NCI-H524 (cell line): ENCODE measurements at regions not wholly inside any gene's neighbourhood (a gene's known extent, or its start where the extent isn't known, plus 50 kb on each side); places are given as distances from the start of the nearest gene placed in this dataset.
A peak's percentile ranks its signal among the peaks of the same experiment; 100 is the strongest.

Source experiments
- DNase-seq, 2 experiments: peaks; one replicate each; lab custom pipeline; 2025; lab: John Stamatoyannopoulos, UW

DNA sequence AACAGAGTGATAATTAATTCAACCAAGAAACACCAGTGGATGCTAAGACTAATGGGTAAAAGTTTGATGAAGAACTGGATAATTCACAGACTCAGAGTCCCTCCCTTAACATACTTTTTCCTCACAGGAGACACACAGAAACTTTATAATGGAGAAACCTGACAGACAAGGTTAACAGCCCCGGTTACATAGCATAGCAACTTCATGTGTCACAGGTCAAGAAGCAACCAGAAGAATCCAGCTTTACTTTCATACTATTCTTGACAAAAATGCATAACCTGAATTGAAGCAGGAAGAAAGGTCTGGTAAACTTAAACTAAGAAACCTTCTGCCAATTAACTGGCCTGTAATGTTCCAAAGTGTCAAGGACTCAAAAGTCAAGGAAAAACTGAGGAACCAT, 375.9 kb downstream of the RNF144B start:
- no peak for DNase-seq

DNA sequence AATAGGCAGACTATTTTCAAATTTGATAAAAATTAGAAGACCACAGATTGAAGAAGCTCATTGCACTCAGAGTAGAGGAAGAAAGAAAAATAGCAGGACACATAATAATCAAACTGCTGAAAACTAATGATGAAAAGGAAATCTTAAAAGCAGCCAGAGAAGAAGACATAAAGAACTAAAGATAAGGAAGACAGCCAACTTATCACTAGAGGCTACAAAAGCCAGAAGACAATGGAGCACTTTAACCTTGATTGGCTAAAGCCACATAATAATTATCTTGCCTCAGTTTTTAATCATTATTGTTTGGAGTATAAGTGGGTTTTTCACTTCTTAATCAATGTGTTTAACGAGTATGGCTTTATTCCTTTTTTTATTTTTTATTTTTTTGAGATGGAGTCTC, 397.6 kb downstream of the RNF144B start:
- DNase-seq: no peak

DNA sequence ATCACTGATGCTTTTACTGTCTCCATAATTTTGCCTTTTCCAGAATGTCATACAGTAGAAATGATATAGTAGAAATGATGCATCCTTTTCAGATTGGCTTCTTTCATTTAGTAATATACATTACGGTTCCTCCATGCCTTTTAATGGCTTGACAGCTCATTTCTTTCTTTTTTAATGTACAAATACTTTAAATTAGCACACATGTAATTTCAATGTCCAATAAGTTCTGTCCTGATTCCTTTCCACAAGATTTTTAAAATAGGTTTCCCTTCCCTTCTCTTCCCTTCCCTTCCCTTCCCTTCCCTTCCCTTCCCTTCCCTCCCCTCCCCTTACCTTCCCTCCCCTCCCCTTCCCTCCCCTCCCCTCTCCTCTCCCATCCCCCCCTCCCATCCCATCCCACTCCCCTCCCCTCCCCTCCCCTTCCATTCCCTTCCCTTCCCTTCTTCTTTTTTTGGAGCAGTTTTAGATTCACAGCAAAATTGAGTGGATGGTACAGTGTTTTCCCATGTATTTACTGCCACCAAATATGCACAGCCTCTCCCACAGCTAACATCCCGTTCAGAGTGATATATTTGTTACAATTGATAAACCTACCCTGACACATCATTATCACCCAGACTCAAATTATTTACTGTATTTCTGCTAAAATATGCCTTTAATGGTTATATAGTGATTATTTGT, 398.8 kb downstream of the RNF144B start:
- no peak for DNase-seq

DNA sequence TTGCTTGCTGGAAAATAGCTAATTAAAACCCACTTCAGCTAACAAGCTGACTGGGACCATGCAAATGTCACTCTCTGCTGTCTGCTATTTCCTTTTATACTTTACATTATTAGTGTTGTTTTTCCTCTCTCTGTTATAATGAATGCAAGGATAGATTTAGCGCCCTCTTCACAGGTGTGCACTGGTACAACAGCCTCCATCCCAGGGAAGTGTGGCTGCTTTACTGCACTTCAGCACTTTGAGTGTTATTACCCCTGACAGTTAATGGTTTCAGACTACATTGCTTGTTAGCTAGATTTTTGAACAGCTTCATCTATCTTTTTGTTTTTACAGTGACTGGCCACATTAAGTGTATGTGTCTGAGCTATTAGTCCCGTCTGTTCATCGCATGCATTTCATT, 405.7 kb downstream of the RNF144B start:
- peak in 1 of 2 experiments; percentile 44 for DNase-seq

DNA sequence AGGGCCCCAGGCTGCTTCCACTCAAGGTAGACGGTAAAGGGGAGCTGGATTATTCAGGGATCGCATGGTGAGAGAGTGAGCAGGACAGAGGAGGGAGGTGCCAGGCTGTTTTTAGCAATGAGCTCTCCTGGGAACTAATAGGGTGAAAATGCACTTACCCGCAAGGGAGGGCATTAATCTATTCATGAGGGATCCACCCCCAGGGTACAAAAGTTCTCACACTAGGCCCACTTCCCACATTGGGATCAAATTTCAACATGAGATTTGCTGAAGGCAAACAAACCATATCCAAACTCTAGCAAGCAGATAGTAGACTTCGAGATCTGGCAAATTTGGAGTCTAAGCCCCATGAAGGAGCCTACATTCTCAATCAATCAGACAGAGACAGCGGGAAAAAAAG, 408.6 kb downstream of the RNF144B start:
- DNase-seq: no peak

DNA sequence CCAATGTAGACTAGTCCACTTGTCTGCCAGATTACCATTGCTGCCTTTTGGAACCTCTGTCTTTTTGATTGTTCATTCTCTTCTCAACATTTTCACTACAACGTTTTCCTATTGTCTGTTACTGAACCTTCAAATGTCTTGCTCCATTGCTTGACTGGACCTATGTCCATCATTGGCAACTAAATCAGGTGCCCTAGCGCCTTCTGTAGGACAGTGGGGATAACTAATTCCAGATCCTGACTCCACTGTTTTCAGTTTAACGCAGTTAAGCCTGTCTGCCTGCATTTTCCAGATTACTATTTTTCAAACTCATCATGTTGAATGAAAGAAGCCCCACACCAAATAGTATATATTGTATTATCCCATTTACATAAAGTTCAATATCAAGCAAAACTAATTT, 433.6 kb downstream of the RNF144B start:
- no peak for DNase-seq

DNA sequence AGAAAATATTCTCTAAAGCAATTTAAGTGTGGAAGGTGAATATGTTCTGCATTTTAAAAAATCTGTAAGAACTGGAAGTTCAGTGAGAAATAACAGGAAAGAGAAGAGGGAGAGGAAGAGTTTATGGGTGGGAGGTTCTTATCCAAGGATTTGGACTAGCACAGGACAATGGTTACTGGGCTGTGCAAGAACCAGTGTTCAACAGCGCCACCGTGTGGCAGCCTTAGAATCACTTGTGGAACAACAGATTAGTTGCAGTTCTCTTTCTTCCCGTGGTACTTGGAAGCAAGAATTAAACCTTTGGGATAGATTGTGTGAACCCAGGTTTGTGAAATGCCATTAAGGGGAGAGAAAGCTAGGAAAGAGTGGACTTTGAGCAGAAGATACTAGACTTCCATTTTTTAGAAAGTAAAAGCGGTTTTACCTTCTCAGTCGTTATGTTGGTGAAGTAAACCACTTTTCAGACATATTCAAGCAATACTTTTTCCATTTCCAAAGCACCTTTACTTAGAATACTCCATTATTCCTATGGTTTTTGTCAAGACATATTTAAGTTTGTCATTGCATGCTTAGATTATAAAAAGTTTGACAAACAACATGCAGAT, 436.7 kb downstream of the RNF144B start:
- peak in 1 of 2 experiments; percentile 34 for DNase-seq

DNA sequence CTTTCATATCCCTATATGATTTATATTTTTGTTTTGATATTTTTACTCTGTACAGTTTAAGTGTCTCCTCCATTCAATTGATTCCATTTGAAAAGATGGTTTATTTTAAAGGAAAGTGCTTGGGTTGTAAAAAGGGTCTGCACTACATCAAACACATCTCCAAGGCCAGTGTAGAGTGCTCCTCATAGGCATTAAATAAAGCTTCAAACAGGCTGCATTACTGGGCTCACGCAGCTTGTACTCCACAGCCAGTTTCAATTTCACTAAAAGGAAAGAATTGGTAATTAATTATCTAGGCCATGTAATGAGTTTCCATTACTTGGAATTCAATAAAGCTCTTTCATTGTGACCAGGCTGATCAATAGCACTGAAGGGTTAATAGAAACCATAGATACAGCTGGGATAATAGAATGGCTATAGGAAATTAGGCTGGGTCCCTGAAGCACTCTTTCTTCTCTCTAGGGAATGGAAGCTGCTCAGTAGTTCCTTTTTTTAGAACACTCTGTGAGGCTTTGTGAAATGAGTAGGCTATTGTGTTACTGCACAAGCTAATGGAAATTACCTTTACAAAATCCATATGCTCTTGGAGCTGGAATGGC, 442.2 kb downstream of the RNF144B start:
- DNase-seq: peak in 1 of 2 experiments; percentile 84

DNA sequence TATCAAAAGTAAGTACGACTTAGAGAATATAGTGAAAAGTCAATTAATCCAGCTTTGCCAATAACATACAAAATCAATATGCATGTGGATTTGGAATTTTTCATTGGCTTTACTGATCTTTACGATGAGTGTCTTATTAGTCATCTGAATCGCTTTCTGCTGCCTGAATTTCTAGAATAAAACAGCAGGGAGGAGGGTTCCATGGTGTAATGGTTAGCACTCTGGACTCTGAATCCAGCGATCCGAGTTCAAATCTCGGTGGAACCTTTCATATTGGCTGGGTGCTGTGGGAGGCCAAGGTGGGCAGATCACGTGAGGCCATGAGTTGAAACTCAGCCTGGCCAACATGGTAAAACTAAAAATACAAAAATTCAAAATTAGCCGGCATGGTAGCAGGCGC, 448.8 kb downstream of the RNF144B start:
- no peak for DNase-seq

DNA sequence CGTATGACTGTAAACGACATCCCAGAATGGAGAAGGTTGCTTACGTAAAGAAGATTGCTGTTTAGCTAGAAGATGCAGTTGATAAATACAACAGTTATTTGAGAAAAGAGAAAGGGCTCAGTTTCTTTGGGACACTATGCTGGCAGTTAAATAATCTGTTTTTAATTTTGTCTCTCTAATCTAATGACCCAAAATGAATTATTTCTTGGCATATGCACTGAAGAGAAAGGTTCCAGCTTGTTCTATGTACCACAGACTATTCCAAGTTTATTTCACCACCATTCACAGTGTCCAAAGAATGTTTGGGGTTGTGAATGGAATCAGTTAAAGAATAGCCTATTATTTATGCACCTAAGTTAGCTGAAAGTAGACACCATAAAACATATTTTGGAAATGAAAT, 449.9 kb downstream of the RNF144B start:
- no peak for DNase-seq

DNA sequence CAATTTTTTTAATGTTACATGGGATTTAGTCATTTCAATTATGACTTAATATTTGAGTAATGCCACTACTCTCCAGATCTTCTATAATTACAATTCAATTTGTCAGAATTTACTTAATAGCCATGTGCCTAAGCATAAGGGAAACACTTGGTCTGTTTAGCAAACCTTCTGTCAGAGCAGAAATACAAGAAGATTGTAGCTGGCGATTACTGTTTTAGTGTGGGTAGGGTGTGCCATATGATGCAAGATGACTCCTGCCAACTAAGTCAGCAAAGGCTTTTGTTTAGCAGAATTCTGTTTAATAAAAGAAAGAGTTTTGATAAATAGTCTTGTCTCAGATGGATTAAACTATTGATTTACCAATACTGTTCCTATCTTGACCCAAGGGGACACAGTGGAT, 455.4 kb downstream of the RNF144B start:
- DNase-seq: peak in 1 of 2 experiments; percentile 46

DNA sequence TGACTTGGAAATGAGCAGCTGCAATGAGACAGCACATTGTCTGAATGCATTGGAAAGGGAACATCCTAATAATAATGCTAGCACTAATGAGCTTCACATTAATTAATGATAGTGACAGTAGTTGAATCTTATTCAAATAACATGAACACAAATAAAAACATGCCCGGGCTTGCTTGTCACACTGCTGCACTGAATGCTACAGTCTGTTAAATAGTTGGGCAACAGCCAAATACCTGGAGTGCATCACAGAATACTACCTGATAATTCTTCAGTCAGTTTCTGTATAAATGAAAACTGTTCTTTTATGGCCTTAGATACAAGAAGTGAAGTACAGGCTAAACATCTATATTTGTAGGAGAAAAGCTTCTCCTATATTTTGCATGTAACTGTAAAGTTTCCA, 458.7 kb downstream of the RNF144B start:
- DNase-seq: no peak

DNA sequence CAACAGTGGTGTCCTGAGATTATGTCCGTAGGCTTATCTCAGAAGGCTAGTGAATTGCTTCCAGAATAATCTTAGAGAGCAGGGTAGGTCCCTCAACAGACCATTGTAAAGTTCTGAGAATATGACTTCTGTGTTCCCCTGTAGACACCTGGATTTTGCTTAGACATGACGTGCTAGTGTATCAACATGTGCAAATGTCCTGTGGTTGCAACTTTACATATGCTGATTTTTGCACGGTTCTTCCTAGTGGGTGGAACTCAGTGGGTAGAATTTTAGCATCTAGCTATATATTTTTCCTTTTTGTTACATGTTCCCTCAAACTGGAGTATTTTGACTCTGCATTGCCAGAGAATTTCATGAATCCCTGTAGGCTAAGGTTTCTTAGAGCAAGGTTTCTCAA, 459.2 kb downstream of the RNF144B start:
- no peak for DNase-seq

DNA sequence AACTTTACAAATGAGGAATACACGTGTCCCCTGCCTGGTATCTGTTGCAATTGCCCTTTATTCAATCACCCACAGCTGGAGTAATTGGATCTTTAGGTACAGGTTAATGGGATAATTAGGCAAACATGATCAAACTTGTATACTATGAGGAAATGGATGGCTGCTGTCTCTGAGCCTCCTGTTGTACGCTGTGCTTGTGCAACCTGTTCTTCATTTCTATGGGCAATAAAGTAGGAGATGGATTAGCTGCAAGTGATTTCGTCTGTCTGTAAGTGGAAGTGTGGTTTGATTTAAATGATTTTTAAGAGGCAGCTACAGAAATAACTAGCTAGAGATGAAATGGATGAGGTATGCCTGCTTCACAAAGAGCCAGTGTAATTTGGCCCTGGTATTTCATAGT, 474.1 kb downstream of the RNF144B start:
- DNase-seq: peak in 1 of 2 experiments; percentile 48

DNA sequence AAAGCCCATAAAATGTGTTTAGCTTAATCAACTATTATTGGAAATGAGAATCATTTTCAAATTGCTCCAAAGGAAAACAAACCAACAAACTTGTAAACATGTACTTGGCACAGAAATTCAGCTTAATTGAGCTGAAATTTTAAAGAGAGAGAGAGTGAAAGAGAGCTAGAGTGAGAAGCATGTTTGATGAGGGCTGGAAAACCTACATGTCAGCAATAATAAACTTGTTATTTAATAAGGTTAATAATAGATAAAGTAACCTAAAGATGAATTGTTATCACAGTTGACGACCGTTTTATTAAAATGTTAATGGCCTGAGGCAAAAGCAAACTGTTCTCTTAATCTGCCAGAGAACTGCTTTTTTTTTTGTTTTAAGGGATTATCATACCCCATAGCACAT, 496.1 kb downstream of the RNF144B start:
- DNase-seq: no peak

DNA sequence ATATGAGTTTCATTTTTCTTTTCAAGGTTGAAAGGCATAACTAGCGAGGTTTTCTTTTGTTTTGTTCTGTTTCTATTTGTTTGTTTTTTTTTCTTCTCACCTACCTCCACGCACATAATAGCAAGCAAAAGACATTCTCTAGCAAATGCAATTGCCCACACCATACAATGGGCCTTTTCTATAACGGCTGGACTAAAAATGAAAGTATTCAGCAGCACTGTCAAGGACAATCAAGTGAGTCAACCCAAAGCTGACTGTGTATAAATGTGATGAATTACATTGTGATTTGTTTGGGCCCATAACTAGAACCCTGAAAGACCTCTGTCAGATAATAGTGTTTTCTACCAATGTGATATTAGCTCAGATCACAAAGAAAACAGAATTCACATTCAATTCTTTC, 496.7 kb downstream of the RNF144B start:
- no peak for DNase-seq

DNA sequence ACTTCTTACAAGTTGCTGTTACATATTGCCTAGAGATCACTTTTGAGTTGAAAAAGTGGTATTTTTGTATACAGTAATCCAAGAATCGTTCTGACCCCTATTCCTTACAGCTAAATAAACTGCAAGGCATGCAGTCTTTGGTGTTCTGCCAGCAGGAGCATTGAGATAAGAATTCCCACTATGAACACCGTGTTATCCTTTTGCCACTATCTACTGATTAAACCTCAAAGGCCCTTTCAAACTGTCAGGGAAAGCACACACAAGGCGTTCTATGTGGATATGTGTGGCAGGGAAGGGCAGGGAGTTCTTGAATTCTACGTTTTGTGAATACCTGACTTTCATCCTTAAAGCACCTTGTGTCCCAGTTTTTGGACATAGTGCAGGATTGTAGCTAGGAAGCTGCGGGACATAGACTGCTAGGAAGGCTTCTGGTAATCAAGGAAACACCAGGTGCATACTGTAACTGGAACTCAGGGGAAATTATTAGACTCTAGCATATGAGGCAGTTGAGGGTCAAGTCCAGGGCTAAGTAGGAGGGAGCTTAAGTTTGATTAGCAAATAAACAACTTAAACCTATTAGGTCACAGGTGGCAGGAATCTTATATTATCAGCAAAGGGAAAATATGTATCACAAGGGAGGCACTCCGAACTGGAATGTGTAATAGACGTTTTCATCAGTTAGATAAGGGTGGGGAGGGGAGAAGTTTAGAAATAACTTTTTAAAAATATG, 506.6 kb downstream of the RNF144B start:
- no peak for DNase-seq

DNA sequence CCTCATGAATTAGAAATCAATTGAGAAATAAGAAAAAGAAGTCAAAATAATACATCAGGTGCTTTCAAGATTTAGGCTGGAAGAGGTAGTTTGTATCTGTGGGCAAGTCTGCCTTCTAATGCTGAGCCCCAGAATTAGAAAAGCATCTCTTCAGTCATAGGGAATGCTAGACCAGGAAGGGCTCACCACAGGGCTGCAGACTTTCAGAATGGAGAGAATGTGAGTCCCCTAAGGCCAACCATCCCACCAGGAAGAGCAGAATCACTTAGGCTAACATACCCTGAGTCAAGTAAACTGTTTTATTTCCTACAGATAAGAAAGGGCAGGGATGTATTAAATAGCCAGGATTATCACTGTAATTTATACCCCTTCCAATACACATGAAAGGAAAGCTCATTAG, 510.2 kb downstream of the RNF144B start:
- no peak for DNase-seq

DNA sequence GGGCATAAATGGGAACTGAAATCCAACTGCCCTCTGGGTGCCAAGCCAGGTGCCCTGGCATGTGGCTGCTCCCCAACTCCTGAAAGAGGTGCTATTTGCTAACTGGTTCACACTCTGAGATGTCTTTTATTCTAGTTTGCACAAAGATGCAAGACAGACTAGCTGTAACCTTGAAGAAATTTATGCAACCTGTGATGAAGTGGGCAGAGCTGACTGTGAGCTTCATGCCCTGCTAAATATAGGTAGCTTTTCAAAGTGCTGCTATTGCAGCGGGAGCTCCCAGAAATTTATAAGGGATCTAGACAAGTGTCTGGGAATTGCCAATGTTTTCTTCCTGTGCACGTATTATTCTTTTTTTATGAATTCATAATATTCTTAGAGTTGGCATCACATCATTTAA, 517.5 kb downstream of the RNF144B start:
- DNase-seq: no peak

DNA sequence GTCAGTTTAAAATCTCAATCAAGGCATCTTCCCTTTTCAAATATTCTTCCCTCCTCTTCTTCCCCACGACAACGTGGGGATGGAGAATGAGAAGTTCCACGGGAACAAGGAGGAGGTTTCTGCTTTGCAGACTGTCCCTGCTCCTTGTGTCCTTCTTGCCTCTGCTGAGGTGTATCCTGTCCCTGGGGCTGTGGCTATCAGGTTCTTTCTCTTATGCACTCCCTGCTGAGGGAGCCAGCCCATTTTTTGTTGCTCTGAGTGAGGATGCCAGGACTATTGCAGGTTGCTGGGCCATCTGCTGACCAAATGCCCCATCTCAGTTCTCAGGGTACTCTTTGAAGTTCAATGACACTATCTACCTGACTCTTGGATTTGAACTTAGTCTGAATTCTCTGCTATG, 533.6 kb downstream of the RNF144B start:
- DNase-seq: no peak

DNA sequence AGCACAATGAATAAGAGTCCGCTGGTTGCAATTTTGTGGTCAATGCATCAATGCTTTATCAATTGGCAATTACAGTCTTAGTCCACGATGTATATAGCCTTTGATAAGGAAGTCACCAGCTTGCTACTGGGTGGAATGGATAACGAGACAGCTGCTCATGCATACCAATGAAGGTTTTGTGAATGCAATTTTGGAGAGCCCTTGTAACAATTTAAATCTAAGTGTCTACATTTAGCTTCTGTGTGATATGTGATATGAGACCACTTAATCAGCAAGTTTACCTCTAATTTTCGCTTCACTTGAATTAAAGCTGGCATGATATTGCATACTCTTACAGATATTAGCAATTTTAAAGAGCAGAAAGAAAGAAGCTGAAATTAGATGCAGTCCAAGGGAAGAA, 543.9 kb downstream of the RNF144B start:
- peak; percentile 35 to 86 for DNase-seq

DNA sequence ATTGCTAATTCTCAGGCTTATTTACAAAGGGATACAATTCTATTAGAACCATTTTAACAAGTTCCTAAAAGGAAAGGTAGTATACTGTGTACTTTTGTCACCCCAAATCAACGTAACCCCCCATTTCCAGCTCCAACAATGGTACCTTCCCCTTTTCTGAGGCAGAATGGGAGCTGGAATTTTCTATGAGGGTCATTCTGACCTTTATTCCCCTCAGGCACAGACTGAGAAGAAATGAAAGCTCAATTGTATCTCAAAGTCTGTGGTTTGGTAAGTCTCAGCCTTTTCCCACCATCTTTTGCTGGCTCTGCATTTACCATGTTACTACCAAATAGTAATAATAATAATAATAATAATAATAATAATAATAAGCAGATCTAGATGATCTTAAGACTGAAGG, 571.0 kb downstream of the RNF144B start:
- no peak for DNase-seq

DNA sequence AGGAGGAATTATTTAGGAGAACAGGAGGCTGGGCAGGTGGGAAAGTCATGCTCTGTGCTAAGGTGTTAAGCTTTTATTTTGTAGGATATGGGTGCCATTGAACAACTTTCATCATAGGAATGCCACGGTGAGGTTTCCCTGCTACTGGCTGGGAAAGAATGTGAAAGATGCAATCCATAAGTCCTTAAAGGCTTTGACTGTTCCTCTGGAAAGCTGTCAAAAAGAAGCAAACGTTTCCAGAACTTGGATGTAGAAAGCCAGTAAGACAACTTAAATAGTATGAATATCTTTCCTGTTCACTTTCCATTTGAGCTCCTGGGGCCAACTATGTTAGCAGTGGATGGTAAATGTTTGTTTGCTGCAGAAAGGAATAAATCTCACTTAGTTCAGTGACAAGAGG, 574.4 kb downstream of the RNF144B start:
- DNase-seq: no peak
